Keratinocyte (primary cell): ENCODE measurements at regions not wholly inside any gene's neighbourhood (a gene's known extent, or its start where the extent isn't known, plus 50 kb on each side); places are given as distances from the start of the nearest gene placed in this dataset.

Experiments
- DNase-seq: peaks from one replicate; pipeline ENCODE4 v3.0.0-alpha.2; 2011; ENCODE audit warnings: low read depth, missing footprints, low spot score
- FAIRE-seq: peaks from 2 replicates; lab custom pipeline; 2011; peaks lifted over from hg19 to GRCh38; lab: Jason Lieb, UNC
- H2AFZ ChIP-seq: 2 replicates; pipeline ENCODE4 v1.6.0; 2012; ENCODE audit warnings: low read length, control low read depth, inconsistent platforms; ENCODE audit not compliant: control insufficient read depth
- H3K27ac ChIP-seq: 2 replicates; pipeline ENCODE4 v1.5.1; 2011; ENCODE audit warnings: low read length; ENCODE audit not compliant: control insufficient read depth, insufficient read depth
- H3K27me3 ChIP-seq: 3 replicates; pipeline ENCODE4 v1.6.0; 2011; ENCODE audit warnings: low read length; ENCODE audit not compliant: control insufficient read depth, insufficient read depth; ENCODE audit errors: extremely low read depth
- H3K36me3 ChIP-seq, 2 experiments: 2 replicates in 1 of 2; 3 replicates in 1 of 2; pipeline ENCODE4 v1.5.1; 2011; ENCODE audit warnings: low read length in 2 of 2, mild to moderate bottlenecking in 1 of 2; ENCODE audit not compliant: control insufficient read depth in 2 of 2, insufficient read depth in 2 of 2; ENCODE audit errors: extremely low read depth in 1 of 2
- H3K4me1 ChIP-seq: 3 replicates; pipeline ENCODE4 v1.5.1; 2011; ENCODE audit warnings: low read length; ENCODE audit not compliant: control insufficient read depth, insufficient read depth; ENCODE audit errors: extremely low read depth
- H3K4me2 ChIP-seq: 3 replicates; pipeline ENCODE4 v1.6.0; 2011; ENCODE audit warnings: low read depth, low read length; ENCODE audit not compliant: control insufficient read depth, insufficient read depth; ENCODE audit errors: extremely low read depth
- H3K4me3 ChIP-seq, 3 experiments: fragments of 200-600 bp in 1 of 3; sonication (generic) in 1 of 3; 2 replicates in 2 of 3; 3 replicates in 1 of 3; pipeline ENCODE4 v1.5.1; 2011 to 2016; ENCODE audit warnings: low read length in 3 of 3, mild to moderate bottlenecking in 3 of 3, control low read depth in 2 of 3, inconsistent platforms in 1 of 3, low read depth in 1 of 3, mixed read lengths in 1 of 3, mixed run types in 1 of 3, moderate library complexity in 1 of 3; ENCODE audit not compliant: control insufficient read depth in 2 of 3, insufficient read depth in 2 of 3; ENCODE audit errors: extremely low read depth in 1 of 3
- H3K79me2 ChIP-seq: 2 replicates; pipeline ENCODE4 v1.6.0; 2012; ENCODE audit warnings: low read length; ENCODE audit not compliant: control insufficient read depth, insufficient read depth
- H3K9ac ChIP-seq: 3 replicates; pipeline ENCODE4 v1.6.0; 2011; ENCODE audit warnings: low read length; ENCODE audit not compliant: control insufficient read depth, insufficient read depth; ENCODE audit errors: extremely low read depth
- H3K9me1 ChIP-seq: 3 replicates; pipeline ENCODE4 v1.6.0; 2011; ENCODE audit warnings: low read length; ENCODE audit not compliant: control insufficient read depth, insufficient read depth; ENCODE audit errors: extremely low read depth
- H3K9me3 ChIP-seq: 2 replicates; pipeline ENCODE4 v1.5.1; 2012; ENCODE audit warnings: low read depth, low read length; ENCODE audit not compliant: control insufficient read depth
- H4K20me1 ChIP-seq: 3 replicates; pipeline ENCODE4 v1.6.0; 2011; ENCODE audit warnings: low read length; ENCODE audit not compliant: control insufficient read depth, insufficient read depth; ENCODE audit errors: extremely low read depth
- CTCF ChIP-seq, 3 experiments: IDR thresholded peaks in 1 of 3; conservative IDR thresholded peaks in 1 of 3; optimal IDR thresholded peaks in 1 of 3; 2 replicates in 2 of 3; 3 replicates in 1 of 3; pipeline versions ENCODE3 to v1.5.1; 2011; ENCODE audit warnings: low read length in 3 of 3, mild to moderate bottlenecking in 3 of 3, moderate library complexity in 2 of 3, control low read depth in 1 of 3, inconsistent platforms in 1 of 3; ENCODE audit not compliant: insufficient read depth in 2 of 3; ENCODE audit errors: extremely low read depth in 1 of 3
- EZH2 ChIP-seq: IDR thresholded peaks from one replicate; pipeline ENCODE4 v1.6.1; 2012; ENCODE audit warnings: inconsistent platforms, mild to moderate bottlenecking, low read length, moderate library complexity
- dilution Hi-C: fragments of 300-500 bp; cut with MboI; formaldehyde crosslinking; loops from one replicate; pipeline ENCODE4 v1.7.0; 2020; ENCODE audit warnings: low sequenced_read_pairs; ENCODE audit not compliant: extremely low pct_ligation_motif_present

- Histone ChIP-seq H3K9ac (no peak overlapping the region), H3K9me3 (peaks cover 4% of the 10 kb centered on the region), H3K27ac (no peak overlapping the region), H3K27me3 (no peaks in the 10 kb centered on the region), H2AFZ (no peak overlapping the region), H3K4me2 (no peak overlapping the region), H3K4me1 (no peaks in the 10 kb centered on the region), H3K36me3 (no peaks in the 10 kb centered on the region), H3K9me1 (no peaks in the 10 kb centered on the region), H4K20me1 (no peaks in the 10 kb centered on the region), H3K4me3 (no peak overlapping the region), H3K79me2 (no peaks in the 10 kb centered on the region)
- DNase-seq (no peak), FAIRE-seq (no peak)
- dilution Hi-C loops: no loop called here
- no peak for TF ChIP-seq CTCF (optimal IDR thresholded peaks at IDR 0.05 in 1 of 3, IDR thresholded peaks at IDR 0.05 in 1 of 3, conservative IDR thresholded peaks at IDR 0.05 in 1 of 3; ENCODE audit: extremely low read depth in 1 of 3, insufficient read depth in 2 of 3, low read length in 3 of 3)
- TF ChIP-seq EZH2: no peak
Observed at GRCh38 chr2:2558476-2558875, 227.4 kb upstream of the MYT1L start.

- H3K36me3 ChIP-seq: no peaks in the 10 kb centered on the region
- dilution Hi-C loops: no loop called here
- H3K9me1 ChIP-seq: no peaks in the 10 kb centered on the region
- H3K9me3 ChIP-seq: peaks cover 2% of the 10 kb centered on the region
- no peak for DNase-seq
- TF ChIP-seq EZH2: no peak
- TF ChIP-seq CTCF (optimal IDR thresholded peaks at IDR 0.05 in 1 of 3, IDR thresholded peaks at IDR 0.05 in 1 of 3, conservative IDR thresholded peaks at IDR 0.05 in 1 of 3; ENCODE audit: extremely low read depth in 1 of 3, insufficient read depth in 2 of 3, low read length in 3 of 3): no peak
- no peaks in the 10 kb centered on the region for H3K79me2 ChIP-seq
- no peaks in the 10 kb centered on the region for H3K4me1 ChIP-seq
- FAIRE-seq: no peak
- no peak overlapping the region for H3K9ac ChIP-seq
- no peak overlapping the region for H3K4me3 ChIP-seq
- no peak overlapping the region for H3K4me2 ChIP-seq
- H3K27me3 ChIP-seq: no peaks in the 10 kb centered on the region
- H4K20me1 ChIP-seq: no peaks in the 10 kb centered on the region
- no peak overlapping the region for H2AFZ ChIP-seq
- H3K27ac ChIP-seq: no peak overlapping the region
Observed at GRCh38 chr2:2557475-2557874, 226.4 kb upstream of the MYT1L start.
